ENCODE measurements at regions not wholly inside any gene's neighbourhood (a gene's known extent, or its start where the extent isn't known, plus 50 kb on each side); places are given as distances from the start of the nearest gene placed in this dataset.

DNA sequence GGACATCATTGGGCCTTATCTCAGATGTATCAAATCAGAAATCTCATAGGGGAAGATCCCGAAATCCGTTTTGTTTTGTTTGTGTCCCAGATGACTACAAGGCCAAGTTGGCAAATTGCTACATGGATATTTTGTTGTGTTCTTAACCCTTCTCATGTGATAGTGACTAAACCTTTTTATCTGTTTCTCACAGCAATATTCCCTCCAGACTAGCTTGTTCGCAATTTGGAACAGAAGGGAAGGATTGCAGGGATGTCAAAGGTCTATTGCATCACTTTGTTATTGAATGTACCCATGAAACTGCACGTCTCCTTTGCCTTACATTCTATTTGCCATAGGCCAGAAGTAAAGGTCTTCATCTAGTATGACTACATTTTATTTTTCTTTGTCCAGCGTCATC lies 453.9 kb downstream of the NFIB start:
- H3K4me3 ChIP-seq (ENCODE audit: low read depth, low read length), result no peak overlapping the region

DNA sequence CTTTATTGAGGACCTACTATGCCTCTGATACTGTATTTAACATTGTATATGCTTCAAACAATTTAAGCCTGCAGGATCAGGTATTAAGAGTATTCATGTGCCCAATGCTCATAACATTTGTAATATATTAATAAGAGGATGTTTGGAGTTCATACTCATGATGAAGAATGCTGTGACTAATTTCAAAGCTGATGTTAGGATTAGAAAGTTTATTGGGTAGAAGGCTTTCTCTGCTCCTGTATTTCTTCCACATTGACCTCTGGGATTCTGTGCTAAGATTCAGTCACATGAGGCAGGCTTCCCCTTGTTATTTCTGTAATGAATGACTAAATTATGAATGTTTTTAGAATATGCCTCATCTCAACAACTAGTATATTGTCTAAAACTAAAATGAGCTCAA lies 456.4 kb downstream of the NFIB start:
- TF ChIP-seq, protein P1, sequence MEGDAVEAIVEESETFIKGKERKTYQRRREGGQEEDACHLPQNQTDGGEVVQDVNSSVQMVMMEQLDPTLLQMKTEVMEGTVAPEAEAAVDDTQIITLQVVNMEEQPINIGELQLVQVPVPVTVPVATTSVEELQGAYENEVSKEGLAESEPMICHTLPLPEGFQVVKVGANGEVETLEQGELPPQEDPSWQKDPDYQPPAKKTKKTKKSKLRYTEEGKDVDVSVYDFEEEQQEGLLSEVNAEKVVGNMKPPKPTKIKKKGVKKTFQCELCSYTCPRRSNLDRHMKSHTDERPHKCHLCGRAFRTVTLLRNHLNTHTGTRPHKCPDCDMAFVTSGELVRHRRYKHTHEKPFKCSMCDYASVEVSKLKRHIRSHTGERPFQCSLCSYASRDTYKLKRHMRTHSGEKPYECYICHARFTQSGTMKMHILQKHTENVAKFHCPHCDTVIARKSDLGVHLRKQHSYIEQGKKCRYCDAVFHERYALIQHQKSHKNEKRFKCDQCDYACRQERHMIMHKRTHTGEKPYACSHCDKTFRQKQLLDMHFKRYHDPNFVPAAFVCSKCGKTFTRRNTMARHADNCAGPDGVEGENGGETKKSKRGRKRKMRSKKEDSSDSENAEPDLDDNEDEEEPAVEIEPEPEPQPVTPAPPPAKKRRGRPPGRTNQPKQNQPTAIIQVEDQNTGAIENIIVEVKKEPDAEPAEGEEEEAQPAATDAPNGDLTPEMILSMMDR (IDR thresholded peaks at IDR 0.05; ENCODE audit: control insufficient read depth, extremely low read depth, insufficient read depth), result no peak
- H3K4me3 ChIP-seq (ENCODE audit: low read depth, low read length), result no peak overlapping the region
- DNase-seq (ENCODE audit: low read depth), result no peak

More for the DNA sequence above, 453.9 kb downstream of the NFIB start:
- no peak for DNase-seq (ENCODE audit: low read depth)
- TF ChIP-seq, protein P1 (IDR thresholded peaks at IDR 0.05; ENCODE audit: control insufficient read depth, extremely low read depth, insufficient read depth), result no peak

GRCh38 chr9:13847270-13847669 lies 466.7 kb downstream of the NFIB start:
- H3K4me3 ChIP-seq (ENCODE audit: low read depth, low read length), result no peak overlapping the region
- DNase-seq (ENCODE audit: low read depth), result no peak
- TF ChIP-seq, protein P1 (IDR thresholded peaks at IDR 0.05; ENCODE audit: control insufficient read depth, extremely low read depth, insufficient read depth), result no peak

- no peak overlapping the region for H3K4me3 ChIP-seq (ENCODE audit: low read depth, low read length)
- TF ChIP-seq, protein P1 (IDR thresholded peaks at IDR 0.05; ENCODE audit: control insufficient read depth, extremely low read depth, insufficient read depth), result no peak
- no peak for DNase-seq (ENCODE audit: low read depth)
Measured at GRCh38 chr9:13845460-13845859, 468.5 kb downstream of the NFIB start.

DNA sequence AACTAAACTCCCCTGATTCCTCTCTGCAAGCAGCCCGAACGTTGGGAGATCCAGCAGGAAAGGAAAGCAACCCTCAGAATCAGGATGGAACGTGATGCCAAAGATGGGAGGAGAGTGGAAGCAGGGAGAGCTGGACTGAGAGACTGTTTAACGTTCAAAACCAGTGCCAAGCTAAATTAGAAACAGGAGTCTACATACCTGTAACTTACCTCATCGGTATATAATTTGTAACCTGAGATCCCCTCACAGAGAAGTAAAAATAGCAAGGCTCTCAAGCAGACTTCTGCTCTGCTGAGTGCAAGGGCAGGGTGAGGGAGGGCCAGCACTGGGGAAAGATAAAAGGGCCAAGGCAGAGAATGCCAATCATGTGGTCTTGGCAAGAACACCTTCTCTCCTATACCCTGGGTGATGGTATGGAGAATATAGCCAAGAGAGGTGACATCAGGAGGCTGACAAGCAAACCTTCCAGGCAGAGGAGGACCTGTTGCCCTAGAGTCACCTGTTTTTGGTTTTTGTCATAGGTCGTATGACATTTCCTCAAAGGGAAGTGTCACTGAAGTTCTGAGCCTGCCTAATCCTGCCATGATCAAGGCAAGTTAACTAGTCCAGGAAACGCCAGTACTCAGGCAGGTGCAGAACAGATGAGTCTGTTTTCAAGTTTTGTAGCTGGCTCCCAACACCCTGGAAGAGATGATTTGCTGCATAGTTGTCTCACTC lies 472.0 kb downstream of the NFIB start:
- TF ChIP-seq, protein P1 (IDR thresholded peaks at IDR 0.05; ENCODE audit: control insufficient read depth, extremely low read depth, insufficient read depth), result no peak
- no peak overlapping the region for H3K4me3 ChIP-seq (ENCODE audit: low read depth, low read length)
- DNase-seq (ENCODE audit: low read depth), result peak; percentile 39

DNA sequence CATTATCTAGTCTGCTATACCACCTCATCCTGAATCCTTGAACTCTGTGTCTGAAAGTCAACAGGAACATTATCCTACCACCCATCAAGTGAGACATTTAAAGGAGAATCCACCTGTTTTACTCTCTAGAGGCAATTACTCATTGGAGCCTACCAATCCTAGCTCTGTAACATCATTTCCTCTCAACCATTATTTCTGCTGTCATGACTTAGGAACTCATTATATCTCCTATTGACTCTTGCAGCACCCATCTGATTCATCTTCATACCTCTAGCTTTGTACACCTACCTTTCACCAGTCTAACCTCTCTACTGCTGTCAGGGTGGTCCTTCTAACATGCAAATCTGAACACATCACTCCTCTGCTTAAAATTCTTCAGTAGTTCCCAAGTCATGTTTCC lies 481.5 kb downstream of the NFIB start:
- DNase-seq (ENCODE audit: low read depth), result no peak
- no peak overlapping the region for H3K4me3 ChIP-seq (ENCODE audit: low read depth, low read length)
- TF ChIP-seq, protein P1 (IDR thresholded peaks at IDR 0.05; ENCODE audit: control insufficient read depth, extremely low read depth, insufficient read depth), result no peak

- no peak for DNase-seq (ENCODE audit: low read depth)
- H3K4me3 ChIP-seq (ENCODE audit: low read depth, low read length), result no peak overlapping the region
- TF ChIP-seq, protein P1 (IDR thresholded peaks at IDR 0.05; ENCODE audit: control insufficient read depth, extremely low read depth, insufficient read depth), result no peak
Measured at GRCh38 chr9:13823026-13823425, 490.9 kb downstream of the NFIB start.
